ENCODE measurements at regions not wholly inside any gene's neighbourhood (a gene's known extent, or its start where the extent isn't known, plus 50 kb on each side); places are given as distances from the start of the nearest gene placed in this dataset.

GRCh38 chrX:12011075-12011474 is 127.2 kb upstream of the FRMPD4 start (continued):
- TF ChIP-seq ZHX2 (IDR thresholded peaks at IDR 0.05; ENCODE audit: low read depth) (no peak), ZHX2 (CRISPR knock-in tag; IDR thresholded peaks at IDR 0.05; ENCODE audit: borderline replicate concordance) (no peak), ZNF672 (CRISPR knock-in tag; IDR thresholded peaks at IDR 0.05) (no peak), ZSCAN25 (CRISPR knock-in tag; IDR thresholded peaks at IDR 0.05) (no peak), TOE1 (CRISPR knock-in tag; IDR thresholded peaks at IDR 0.05) (no peak), MAZ (IDR thresholded peaks at IDR 0.05; ENCODE audit: borderline replicate concordance, low read depth, low read length) (no peak), MAZ (CRISPR knock-in tag; IDR thresholded peaks at IDR 0.05; ENCODE audit: low read depth) (no peak), NBN (conservative IDR thresholded peaks at IDR 0.05) (no peak)

- H3K4me1 ChIP-seq (ENCODE audit: insufficient read depth, low read length): no peaks in the 10 kb centered on the region
- in situ Hi-C loops (cut with HindIII; ENCODE audit: extremely low pct_ligation_motif_present, low pct_unique_long_range_greater_than_20kb): no loop called here
- ATAC-seq: no peak
- H3K9me3 ChIP-seq (ENCODE audit: low read length): no peaks in the 10 kb centered on the region
- no peaks in the 10 kb centered on the region for H3K27me3 ChIP-seq (ENCODE audit: control insufficient read depth in 1 of 2, insufficient read depth in 2 of 2, low read length in 2 of 2)
- H4K20me1 ChIP-seq (ENCODE audit: insufficient read depth, low read length): no peaks in the 10 kb centered on the region
- H3K79me2 ChIP-seq (ENCODE audit: insufficient read depth, low read length): no peaks in the 10 kb centered on the region
- no TSS peak for BruUV-seq (replicated peaks)
- no peak overlapping the region for H2AFZ ChIP-seq (ENCODE audit: low read length)
- no peaks in the 10 kb centered on the region for H3K36me3 ChIP-seq (replicated peaks in 1 of 2; ENCODE audit: control insufficient read depth in 1 of 2, insufficient read depth in 2 of 2, low read length in 2 of 2)
- no peak for FAIRE-seq
- no peak overlapping the region for H3K27ac ChIP-seq (ENCODE audit: extremely low read length, insufficient read depth, low read length)
- H3K9ac ChIP-seq (ENCODE audit: insufficient read depth, low read depth, low read length): no peak overlapping the region
- CTCF ChIA-PET (ENCODE audit: low intra/inter-chr PET ratio, low total read pairs): no interaction called here
- POLR2A ChIA-PET: no interaction called here
- intact Hi-C loops (cut with micrococcal nuclease; ENCODE audit: unreplicated experiment): no loop called here
- 7% methylated on average over 2 of the region's 2 CpGs for WGBS (ENCODE audit: low lambda C conversion rate)
- no peak overlapping the region for H3K4me3 ChIP-seq (replicated peaks in 1 of 3; ENCODE audit: insufficient read depth in 1 of 3, low read depth in 2 of 3, low read length in 3 of 3)
- DNase-seq (ENCODE audit: low spot score): no peak
- no peak overlapping the region for H3K4me2 ChIP-seq (ENCODE audit: low read depth, low read length)
- TF ChIP-seq ZNF354B (CRISPR knock-in tag; IDR thresholded peaks at IDR 0.05) (no peak), ZNF607 (CRISPR knock-in tag; IDR thresholded peaks at IDR 0.05; ENCODE audit: borderline replicate concordance) (no peak), DMTF1 (CRISPR knock-in tag; IDR thresholded peaks at IDR 0.05) (no peak), ONECUT2 (CRISPR knock-in tag; IDR thresholded peaks at IDR 0.05) (no peak), ZNF746 (CRISPR knock-in tag; IDR thresholded peaks at IDR 0.05) (no peak), TOPORS (CRISPR knock-in tag; IDR thresholded peaks at IDR 0.05) (no peak), ZNF563 (CRISPR knock-in tag; IDR thresholded peaks at IDR 0.05) (no peak), ARID2 (CRISPR knock-in tag; IDR thresholded peaks at IDR 0.05; ENCODE audit: borderline replicate concordance) (no peak), NCOA2 (CRISPR knock-in tag; IDR thresholded peaks at IDR 0.05) (no peak), E2F1 (CRISPR knock-in tag; IDR thresholded peaks at IDR 0.05) (no peak)
These were observed 125.1 kb upstream of the FRMPD4 start for GRCh38 chrX:12013211-12013618.

Measured in HepG2 (cell line).